Endothelial cell of umbilical vein (primary cell): ENCODE measurements at regions not wholly inside any gene's neighbourhood (a gene's known extent, or its start where the extent isn't known, plus 50 kb on each side); places are given as distances from the start of the nearest gene placed in this dataset.

Experiments used
- BruUV-seq: library from RNA; stranded (reverse); fragments of 400-500 nt; replicated peaks from 2 replicates; lab custom pipeline; 2021; lab: Mats Ljungman, UMichigan
- CTCF ChIA-PET: fragments of 300-600, 350-600 bp; sonication (Branson Sonifier 250); formaldehyde crosslinking; loops from one replicate; lab custom pipeline; 2021; ENCODE audit warnings: antibody characterized with exemption, inconsistent platforms; lab: Charles Lee
- POLR2A ChIA-PET: fragments of 300-600, 350-600 bp; sonication (Branson Sonifier 250); formaldehyde crosslinking; loops from one replicate; lab custom pipeline; 2021; ENCODE audit warnings: antibody characterized with exemption, inconsistent platforms; lab: Charles Lee
- DNase-seq: peaks from one replicate; pipeline ENCODE4 v3.0.0-alpha.2; 2011; ENCODE audit warnings: low read depth, low spot score
- FAIRE-seq: peaks from 2 replicates; lab custom pipeline; 2011; peaks lifted over from hg19 to GRCh38; lab: Jason Lieb, UNC
- H2AFZ ChIP-seq: 2 replicates; pipeline ENCODE4 v1.6.0; 2012; ENCODE audit warnings: low read depth, low read length, control low read depth, inconsistent platforms
- H3K27ac ChIP-seq: 2 replicates; pipeline ENCODE4 v1.5.1; 2011; ENCODE audit warnings: low read depth, mild to moderate bottlenecking, control low read depth, low read length, moderate library complexity; ENCODE audit not compliant: insufficient read depth
- H3K27me3 ChIP-seq, 2 experiments: 2 replicates each; pipeline versions ENCODE4 v1.6.0 to v1.6.1; 2011; ENCODE audit warnings: low read length in 2 of 2, mixed read lengths in 1 of 2; ENCODE audit not compliant: control insufficient read depth in 2 of 2, insufficient read depth in 2 of 2
- H3K36me3 ChIP-seq, 2 experiments: 2 replicates in 1 of 2; 3 replicates in 1 of 2; pipeline ENCODE4 v1.5.1; 2011; ENCODE audit warnings: low read length in 2 of 2, mild to moderate bottlenecking in 1 of 2, moderate library complexity in 1 of 2; ENCODE audit not compliant: control insufficient read depth in 2 of 2, insufficient read depth in 2 of 2; ENCODE audit errors: extremely low read depth in 1 of 2
- H3K4me1 ChIP-seq: 3 replicates; pipeline ENCODE4 v1.5.1; 2011; ENCODE audit warnings: mild to moderate bottlenecking, low read length; ENCODE audit not compliant: control insufficient read depth, insufficient read depth; ENCODE audit errors: extremely low read depth
- H3K4me2 ChIP-seq: 2 replicates; pipeline ENCODE4 v1.6.1; 2011; ENCODE audit warnings: low read length, control low read depth, mixed read lengths; ENCODE audit not compliant: insufficient read depth
- H3K4me3 ChIP-seq, 3 experiments: fragments of 200-600 bp in 1 of 3; sonication (generic), shearing (Covaris generic) in 1 of 3; replicated peaks in 1 of 3; 2 replicates each; pipeline ENCODE4 v1.5.1; 2011 to 2016; ENCODE audit warnings: control low read depth in 3 of 3, low read length in 3 of 3, mild to moderate bottlenecking in 2 of 3, inconsistent platforms in 1 of 3, low read depth in 1 of 3, moderate library complexity in 1 of 3; ENCODE audit not compliant: insufficient read depth in 1 of 3
- H3K79me2 ChIP-seq: 2 replicates; pipeline ENCODE4 v1.6.0; 2012; ENCODE audit warnings: low read length, inconsistent platforms; ENCODE audit not compliant: control insufficient read depth, insufficient read depth
- H3K9ac ChIP-seq: replicated peaks from 2 replicates; pipeline ENCODE3; 2011; ENCODE audit warnings: low read length, control low read depth; ENCODE audit not compliant: insufficient read depth; ENCODE audit errors: extremely low read depth
- H3K9me1 ChIP-seq: replicated peaks from 3 replicates; pipeline ENCODE4 v1.6.0; 2011; ENCODE audit warnings: mild to moderate bottlenecking, low read length; ENCODE audit not compliant: control insufficient read depth, insufficient read depth; ENCODE audit errors: extremely low read depth
- H3K9me3 ChIP-seq: replicated peaks from 2 replicates; pipeline ENCODE4 v1.5.1; 2012; ENCODE audit warnings: low read length, inconsistent platforms; ENCODE audit not compliant: control insufficient read depth, insufficient read depth
- H4K20me1 ChIP-seq: replicated peaks from 2 replicates; pipeline ENCODE3; 2011; ENCODE audit warnings: mild to moderate bottlenecking, low read length; ENCODE audit not compliant: control insufficient read depth, insufficient read depth; ENCODE audit errors: extremely low read depth
- CTCF ChIP-seq, 2 donors: IDR thresholded peaks; 1 replicate in 1 of 2; 2 replicates in 1 of 2; pipeline ENCODE4 v1.5.1; 2011; ENCODE audit warnings: low read length in 2 of 2, mild to moderate bottlenecking in 2 of 2, moderate library complexity in 2 of 2, control low read depth in 1 of 2, inconsistent platforms in 1 of 2, low read depth in 1 of 2; ENCODE audit not compliant: insufficient read depth in 1 of 2; ENCODE audit errors: extremely low read depth in 1 of 2
- EZH2 ChIP-seq: IDR thresholded peaks from 2 replicates; pipeline ENCODE4 v1.6.1; 2012; ENCODE audit warnings: borderline replicate concordance, low read depth, mild to moderate bottlenecking, moderate library complexity, low read length, inconsistent platforms; ENCODE audit not compliant: severe bottlenecking
- FOS ChIP-seq: IDR thresholded peaks from 2 replicates; pipeline ENCODE4 v1.6.1; 2011; ENCODE audit warnings: mild to moderate bottlenecking, low read length, moderate library complexity, borderline replicate concordance; ENCODE audit not compliant: insufficient read depth
- GATA2 ChIP-seq: IDR thresholded peaks from 2 replicates; pipeline ENCODE4 v1.7.0; 2011; ENCODE audit warnings: low read depth, mild to moderate bottlenecking, moderate library complexity, mixed read lengths, low read length; ENCODE audit not compliant: insufficient read length, insufficient read depth
- JUN ChIP-seq: IDR thresholded peaks from 2 replicates; pipeline ENCODE4 v1.6.1; 2011; ENCODE audit warnings: borderline replicate concordance, low read depth; ENCODE audit not compliant: insufficient read length, insufficient read depth
- MYC ChIP-seq: IDR thresholded peaks from one replicate; pipeline ENCODE4 v1.6.1; 2011; ENCODE audit warnings: mild to moderate bottlenecking, low read depth, low read length
- POLR2A ChIP-seq: IDR thresholded peaks from 2 replicates; pipeline ENCODE4 v1.6.1; 2012; ENCODE audit warnings: low read depth, mild to moderate bottlenecking, control low read depth, low read length
- POLR2AphosphoS5 ChIP-seq: IDR thresholded peaks from 2 replicates; pipeline ENCODE4 v1.6.1; 2012; ENCODE audit warnings: low read depth, mild to moderate bottlenecking, control low read depth, low read length, moderate library complexity; ENCODE audit not compliant: insufficient read depth
- dilution Hi-C: fragments of 300-500 bp; cut with MboI; formaldehyde crosslinking; loops from one replicate; pipeline ENCODE4 v1.15.0; 2019; ENCODE audit warnings: low sequenced_read_pairs; ENCODE audit not compliant: extremely low pct_ligation_motif_present
- intact Hi-C: fragments of 100-400 bp; cut with micrococcal nuclease; formaldehyde crosslinking; loops from one replicate; pipeline ENCODE4 v1.10.0; 2022
- TF ChIP-seq, protein P1 (sequence below): IDR thresholded peaks from 2 replicates; pipeline ENCODE4 v1.6.1; 2011; ENCODE audit not compliant: insufficient read depth, insufficient read length

GRCh38 chr4:128393101-128393704 is 105.6 kb upstream of the PGRMC2 start:
- Histone ChIP-seq H3K27ac (no peak overlapping the region), H3K79me2 (no peaks in the 10 kb centered on the region), H3K4me2 (no peak overlapping the region), H3K4me3 (no peak overlapping the region), H2AFZ (peak overlapping the region; percentile 18), H3K36me3 (no peaks in the 10 kb centered on the region), H3K9ac (no peak overlapping the region), H3K4me1 (no peaks in the 10 kb centered on the region), H3K9me3 (no peaks in the 10 kb centered on the region), H3K27me3 (no peaks in the 10 kb centered on the region), H3K9me1 (no peaks in the 10 kb centered on the region), H4K20me1 (no peaks in the 10 kb centered on the region)
- no peak for FAIRE-seq
- TF ChIP-seq, protein P1, sequence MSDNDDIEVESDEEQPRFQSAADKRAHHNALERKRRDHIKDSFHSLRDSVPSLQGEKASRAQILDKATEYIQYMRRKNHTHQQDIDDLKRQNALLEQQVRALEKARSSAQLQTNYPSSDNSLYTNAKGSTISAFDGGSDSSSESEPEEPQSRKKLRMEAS: no peak
- TF ChIP-seq FOS: no peak
- TF ChIP-seq GATA2: no peak
- no peak for TF ChIP-seq MYC
- no peak for TF ChIP-seq EZH2
- TF ChIP-seq CTCF (IDR thresholded peaks at IDR 0.05; ENCODE audit: extremely low read depth in 1 of 2, insufficient read depth in 1 of 2, low read depth in 1 of 2, low read length in 2 of 2): no peak
- no peak for TF ChIP-seq POLR2AphosphoS5
- TF ChIP-seq JUN: no peak
- TF ChIP-seq POLR2A: no peak
- dilution Hi-C loops: no loop called here
- intact Hi-C loops: no loop called here
- BruUV-seq: no TSS peak
- peak; percentile 5 for DNase-seq
- ChIA-PET POLR2A (interaction anchor here (0.6 kb wide), 1 partner anchor 185 kb away, joined by 3 read pairs; no protein-coding TSS in a partner anchor), CTCF (interaction anchor here (1.0 to 1.2 kb wide), 3 partner anchors 9 to 105 kb away, joined by 3 to 5 read pairs (median 3); partner anchors contain the start of gene PGRMC2)
